ENCODE measurements at regions not wholly inside any gene's neighbourhood (a gene's known extent, or its start where the extent isn't known, plus 50 kb on each side); places are given as distances from the start of the nearest gene placed in this dataset.
"Not testable (repeated sequence)": the region's sequence is repeated elsewhere in the genome, so short reads cannot be mapped to it uniquely, and the experiment has no call there.

- not testable (repeated sequence) for H3K4me3 Mint-ChIP-seq, DNase-seq, H3K9me3 Mint-ChIP-seq, H3K4me1 Mint-ChIP-seq, H3K27me3 Mint-ChIP-seq, ATAC-seq, H3K27ac Mint-ChIP-seq
Observed at GRCh38 chr1:55784941-55785450, 569.8 kb upstream of the USP24 start.

- ATAC-seq, result no peak
Observed at GRCh38 chr1:55781944-55782482, 566.8 kb upstream of the USP24 start.

GRCh38 chr1:55781003-55781402, 565.8 kb upstream of the USP24 start:
- H3K9me3 Mint-ChIP-seq, result no peaks in the 10 kb centered on the region
- no peak for ATAC-seq

More at GRCh38 chr1:55781944-55782482, 566.8 kb upstream of the USP24 start:
- no peak overlapping the region for H3K27ac Mint-ChIP-seq
- H3K4me3 Mint-ChIP-seq, result no peak overlapping the region
- DNase-seq, result no peak
- peaks cover 0 to 3% of the 10 kb centered on the region in 2 donors for H3K9me3 Mint-ChIP-seq
- no peaks in the 10 kb centered on the region for H3K4me1 Mint-ChIP-seq
- H3K27me3 Mint-ChIP-seq, result no peaks in the 10 kb centered on the region

GRCh38 chr1:55777545-55777944, 562.4 kb upstream of the USP24 start:
- Mint-ChIP-seq H3K4me1 (no peaks in the 10 kb centered on the region), H3K27ac (no peak overlapping the region), H3K4me3 (no peak overlapping the region), H3K9me3 (no peaks in the 10 kb centered on the region), H3K27me3 (no peaks in the 10 kb centered on the region)
- ATAC-seq (no peak), DNase-seq (no peak)

More at GRCh38 chr1:55781003-55781402, 565.8 kb upstream of the USP24 start:
- Mint-ChIP-seq H3K27me3 (no peaks in the 10 kb centered on the region), H3K4me3 (no peak overlapping the region), H3K4me1 (no peaks in the 10 kb centered on the region), H3K27ac (no peak overlapping the region)
- no peak for DNase-seq

- H3K4me3 Mint-ChIP-seq, result no peak overlapping the region
- no peak overlapping the region for H3K27ac Mint-ChIP-seq
- peaks cover 0 to 4% of the 10 kb centered on the region in 2 donors for H3K9me3 Mint-ChIP-seq
- DNase-seq (no peak), ATAC-seq (no peak)
- no peaks in the 10 kb centered on the region for H3K4me1 Mint-ChIP-seq
- no peaks in the 10 kb centered on the region for H3K27me3 Mint-ChIP-seq
Observed at GRCh38 chr1:55775007-55775406, 559.8 kb upstream of the USP24 start.

- no peaks in the 10 kb centered on the region for H3K4me1 Mint-ChIP-seq
- no peak overlapping the region for H3K27ac Mint-ChIP-seq
- H3K4me3 Mint-ChIP-seq, result no peak overlapping the region
- DNase-seq (no peak), ATAC-seq (no peak)
- H3K27me3 Mint-ChIP-seq, result no peaks in the 10 kb centered on the region
- H3K9me3 Mint-ChIP-seq, result peaks cover 0 to 4% of the 10 kb centered on the region in 2 donors
Observed at GRCh38 chr1:55774446-55774845, 559.3 kb upstream of the USP24 start.

- Mint-ChIP-seq H3K27me3 (no peaks in the 10 kb centered on the region), H3K4me1 (no peaks in the 10 kb centered on the region), H3K4me3 (no peak overlapping the region), H3K27ac (no peak overlapping the region), H3K9me3 (peaks cover 0 to 4% of the 10 kb centered on the region in 2 donors)
- ATAC-seq, result no peak
- no peak for DNase-seq
Observed at GRCh38 chr1:55773211-55773940, 558.2 kb upstream of the USP24 start.

- no peaks in the 10 kb centered on the region for H3K27me3 Mint-ChIP-seq
- DNase-seq (no peak), ATAC-seq (no peak)
- H3K27ac Mint-ChIP-seq, result no peak overlapping the region
- no peaks in the 10 kb centered on the region for H3K4me1 Mint-ChIP-seq
- H3K9me3 Mint-ChIP-seq, result peaks cover 0 to 4% of the 10 kb centered on the region in 2 donors
- no peak overlapping the region for H3K4me3 Mint-ChIP-seq
Observed at GRCh38 chr1:55768327-55768952, 553.3 kb upstream of the USP24 start.

- ATAC-seq (no peak), DNase-seq (no peak)
- H3K4me1 Mint-ChIP-seq, result no peaks in the 10 kb centered on the region
- H3K9me3 Mint-ChIP-seq, result peaks cover 0 to 4% of the 10 kb centered on the region in 2 donors
- H3K4me3 Mint-ChIP-seq, result no peak overlapping the region
- H3K27me3 Mint-ChIP-seq, result no peaks in the 10 kb centered on the region
- no peak overlapping the region for H3K27ac Mint-ChIP-seq
Observed at GRCh38 chr1:55767171-55767570, 552.0 kb upstream of the USP24 start.

- not testable (repeated sequence) for DNase-seq, ATAC-seq, H3K27me3 Mint-ChIP-seq, H3K9me3 Mint-ChIP-seq, H3K27ac Mint-ChIP-seq, H3K4me1 Mint-ChIP-seq, H3K4me3 Mint-ChIP-seq
Observed at GRCh38 chr1:55765505-55765904, 550.3 kb upstream of the USP24 start.

GRCh38 chr1:55751776-55752175, 536.6 kb upstream of the USP24 start:
- H3K4me3 Mint-ChIP-seq, result no peak overlapping the region
- H3K27ac Mint-ChIP-seq, result no peak overlapping the region
- ATAC-seq (no peak), DNase-seq (no peak)
- peaks cover 0 to 5% of the 10 kb centered on the region in 2 donors for H3K9me3 Mint-ChIP-seq
- H3K4me1 Mint-ChIP-seq, result no peaks in the 10 kb centered on the region
- H3K27me3 Mint-ChIP-seq, result peaks cover 8% of the 10 kb centered on the region

- Mint-ChIP-seq H3K27me3 (peaks cover 8% of the 10 kb centered on the region), H3K9me3 (peaks cover 0 to 12% of the 10 kb centered on the region in 2 donors), H3K4me3 (no peak overlapping the region), H3K4me1 (no peaks in the 10 kb centered on the region), H3K27ac (no peak overlapping the region)
- ATAC-seq, result no peak
- no peak for DNase-seq
Observed at GRCh38 chr1:55750628-55750995, 535.4 kb upstream of the USP24 start.

- DNase-seq (no peak), ATAC-seq (no peak)
- H3K27me3 Mint-ChIP-seq, result peaks cover 8% of the 10 kb centered on the region
- no peak overlapping the region for H3K27ac Mint-ChIP-seq
- no peak overlapping the region for H3K4me3 Mint-ChIP-seq
- peaks cover 0 to 12% of the 10 kb centered on the region in 2 donors for H3K9me3 Mint-ChIP-seq
- H3K4me1 Mint-ChIP-seq, result no peaks in the 10 kb centered on the region
Observed at GRCh38 chr1:55749975-55750627, 534.9 kb upstream of the USP24 start.

GRCh38 chr1:55747408-55747841, 532.3 kb upstream of the USP24 start:
- H3K9me3 Mint-ChIP-seq, result peaks cover 0 to 12% of the 10 kb centered on the region in 2 donors
- no peak for ATAC-seq
- H3K4me1 Mint-ChIP-seq, result no peaks in the 10 kb centered on the region
- no peak overlapping the region for H3K27ac Mint-ChIP-seq
- H3K4me3 Mint-ChIP-seq, result no peak overlapping the region
- no peak for DNase-seq
- peaks cover 8% of the 10 kb centered on the region for H3K27me3 Mint-ChIP-seq

GRCh38 chr1:55746710-55747109, 531.5 kb upstream of the USP24 start:
- Mint-ChIP-seq H3K4me1 (no peaks in the 10 kb centered on the region), H3K4me3 (no peak overlapping the region), H3K27ac (no peak overlapping the region), H3K27me3 (peaks cover 8% of the 10 kb centered on the region), H3K9me3 (peaks cover 0 to 12% of the 10 kb centered on the region in 2 donors)
- ATAC-seq, result no peak
- DNase-seq, result no peak

GRCh38 chr1:55741516-55741915, 526.4 kb upstream of the USP24 start:
- Mint-ChIP-seq H3K9me3 (peaks cover 5 to 14% of the 10 kb centered on the region in 2 donors), H3K4me1 (no peaks in the 10 kb centered on the region), H3K27me3 (no peaks in the 10 kb centered on the region), H3K4me3 (no peak overlapping the region), H3K27ac (no peak overlapping the region)
- no peak for ATAC-seq
- no peak for DNase-seq
